Panc1 (cell line): ENCODE measurements at regions not wholly inside any gene's neighbourhood (a gene's known extent, or its start where the extent isn't known, plus 50 kb on each side); places are given as distances from the start of the nearest gene placed in this dataset.

Source experiments
- POLR2AphosphoS5 ChIP-seq: IDR thresholded peaks from 2 replicates; pipeline ENCODE4 v1.6.1; 2012; ENCODE audit warnings: mild to moderate bottlenecking, low read depth, low read length, moderate library complexity
- TCF7L2 ChIP-seq: IDR thresholded peaks from 2 replicates; pipeline ENCODE4 v1.6.1; 2011; ENCODE audit warnings: mild to moderate bottlenecking, low read depth, low read length, inconsistent platforms

DNA sequence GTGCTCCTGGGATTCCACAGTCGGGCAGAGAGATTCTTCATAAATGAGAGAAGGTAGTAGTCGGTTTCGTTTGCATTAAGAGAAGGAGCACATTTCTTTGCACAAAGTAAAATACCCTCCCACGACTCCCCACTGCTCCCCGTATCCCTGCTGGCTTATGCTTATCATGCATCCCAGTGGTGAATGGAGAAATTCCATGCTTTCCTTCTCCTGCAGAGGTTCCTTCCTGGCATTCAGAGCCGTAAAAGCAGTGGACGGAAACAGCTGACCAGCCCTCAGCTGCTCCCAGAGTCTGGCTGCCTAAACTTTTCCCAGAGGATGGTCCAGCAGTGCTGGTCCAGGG lies 93.1 kb downstream of the C9orf152 start:
- TF ChIP-seq POLR2AphosphoS5 (no peak), TCF7L2 (no peak)
